Esophagus muscularis mucosa (tissue), 4 donors: ENCODE measurements at regions not wholly inside any gene's neighbourhood (a gene's known extent, or its start where the extent isn't known, plus 50 kb on each side); places are given as distances from the start of the nearest gene placed in this dataset.

Experiments used
- CTCF ChIP-seq, 3 experiments: fragments of 200-600 bp in 2 of 3; fragments of 450-650 bp in 1 of 3; sonication (generic) in 2 of 3; IDR thresholded peaks; one replicate each; pipeline ENCODE4 v1.5.1; 2017 to 2019; ENCODE audit warnings: antibody characterized with exemption in 3 of 3, mild to moderate bottlenecking in 2 of 3, moderate library complexity in 1 of 3
- EP300 ChIP-seq: sonication (generic); formaldehyde crosslinking; IDR thresholded peaks from one replicate; pipeline ENCODE4 v1.6.1; 2017; ENCODE audit warnings: antibody characterized with exemption
- POLR2A ChIP-seq: fragments of 450-650 bp; IDR thresholded peaks from one replicate; pipeline ENCODE4 v1.6.1; 2017; ENCODE audit warnings: antibody characterized with exemption, moderate library complexity, mild to moderate bottlenecking, low read depth
- POLR2AphosphoS5 ChIP-seq, 2 donors: sonication (generic); formaldehyde crosslinking; IDR thresholded peaks; one replicate each; pipeline ENCODE4 v1.6.1; 2017; ENCODE audit warnings: antibody characterized with exemption in 2 of 2

GRCh38 chr3:194854206-194854605 is 168.5 kb downstream of the FAM43A start:
- TF ChIP-seq CTCF (IDR thresholded peaks at IDR 0.05) (no peak), POLR2AphosphoS5 (IDR thresholded peaks at IDR 0.05) (no peak), EP300 (no peak), POLR2A (no peak)
